ENCODE measurements at regions not wholly inside any gene's neighbourhood (a gene's known extent, or its start where the extent isn't known, plus 50 kb on each side); places are given as distances from the start of the nearest gene placed in this dataset.

- no peak for DNase-seq (ENCODE audit: low read depth in 2 of 2)
These were observed 339.8 kb upstream of the CDH7 start for GRCh38 chr18:65411061-65411460.

- DNase-seq (ENCODE audit: low read depth in 2 of 2), result no peak
These were observed 341.6 kb upstream of the CDH7 start for GRCh38 chr18:65409261-65409660.

- DNase-seq (ENCODE audit: low read depth in 2 of 2), result no peak
These were observed 347.3 kb upstream of the CDH7 start for GRCh38 chr18:65403534-65403933.

- no peak for DNase-seq (ENCODE audit: low read depth in 2 of 2)
These were observed 351.7 kb upstream of the CDH7 start for GRCh38 chr18:65399091-65399490.

- no peak for DNase-seq (ENCODE audit: low read depth in 2 of 2)
These were observed 352.3 kb upstream of the CDH7 start for GRCh38 chr18:65398347-65399075.

GRCh38 chr18:65380986-65381385 lies 369.8 kb upstream of the CDH7 start:
- DNase-seq (ENCODE audit: low read depth in 2 of 2), result no peak

- DNase-seq (ENCODE audit: low read depth in 2 of 2), result no peak
These were observed 370.2 kb upstream of the CDH7 start for GRCh38 chr18:65380571-65380970.

GRCh38 chr18:65372904-65373303 lies 377.9 kb upstream of the CDH7 start:
- no peak for DNase-seq (ENCODE audit: low read depth in 2 of 2)

GRCh38 chr18:65365245-65365980 lies 385.4 kb upstream of the CDH7 start:
- DNase-seq (ENCODE audit: low read depth in 2 of 2), result peak; percentile 5 to 12

GRCh38 chr18:65363911-65364632 lies 386.7 kb upstream of the CDH7 start:
- DNase-seq (ENCODE audit: low read depth in 2 of 2), result peak; percentile 1 to 2

- DNase-seq (ENCODE audit: low read depth in 2 of 2), result no peak
These were observed 387.8 kb upstream of the CDH7 start for GRCh38 chr18:65363011-65363410.

GRCh38 chr18:65359479-65359878 lies 391.3 kb upstream of the CDH7 start:
- DNase-seq (ENCODE audit: low read depth in 2 of 2), result no peak

GRCh38 chr18:65358306-65358705 lies 392.5 kb upstream of the CDH7 start:
- no peak for DNase-seq (ENCODE audit: low read depth in 2 of 2)

GRCh38 chr18:65352186-65352585 lies 398.6 kb upstream of the CDH7 start:
- peak; percentile 4 for DNase-seq (ENCODE audit: low read depth in 2 of 2)

GRCh38 chr18:65349635-65350034 lies 401.2 kb upstream of the CDH7 start:
- DNase-seq (ENCODE audit: low read depth in 2 of 2), result no peak

- no peak for DNase-seq (ENCODE audit: low read depth in 2 of 2)
These were observed 403.4 kb upstream of the CDH7 start for GRCh38 chr18:65347446-65347845.

GRCh38 chr18:65346086-65346485 lies 404.7 kb upstream of the CDH7 start:
- no peak for DNase-seq (ENCODE audit: low read depth in 2 of 2)

GRCh38 chr18:65343571-65343970 lies 407.2 kb upstream of the CDH7 start:
- no peak for DNase-seq (ENCODE audit: low read depth in 2 of 2)

GRCh38 chr18:65336411-65336810 lies 414.4 kb upstream of the CDH7 start:
- no peak for DNase-seq (ENCODE audit: low read depth in 2 of 2)

- DNase-seq (ENCODE audit: low read depth in 2 of 2), result no peak
These were observed 421.8 kb upstream of the CDH7 start for GRCh38 chr18:65329010-65329409.

GRCh38 chr18:65326805-65327204 lies 424.0 kb upstream of the CDH7 start:
- no peak for DNase-seq (ENCODE audit: low read depth in 2 of 2)

- no peak for DNase-seq (ENCODE audit: low read depth in 2 of 2)
These were observed 427.9 kb upstream of the CDH7 start for GRCh38 chr18:65322895-65323294.

GRCh38 chr18:65298422-65298821 lies 452.4 kb upstream of the CDH7 start:
- no peak for DNase-seq (ENCODE audit: low read depth in 2 of 2)
